MG63 (cell line): ENCODE measurements at regions not wholly inside any gene's neighbourhood (a gene's known extent, or its start where the extent isn't known, plus 50 kb on each side); places are given as distances from the start of the nearest gene placed in this dataset.

Experiments
- DNase-seq: peaks from one replicate; pipeline ENCODE4 v3.0.0-alpha.2; 2020
- H3K27me3 ChIP-seq: fragments of 250-450 bp; sonication (Bioruptor Pico); 2 replicates; pipeline ENCODE4 v1.5.1; 2020; ENCODE audit warnings: mild to moderate bottlenecking, moderate library complexity
- H3K36me3 ChIP-seq: fragments of 250-450 bp; sonication (Bioruptor Pico); 2 replicates; pipeline ENCODE4 v1.5.1; 2020; ENCODE audit warnings: mild to moderate bottlenecking, moderate library complexity
- H3K4me3 ChIP-seq: fragments of 250-450 bp; sonication (Bioruptor Pico); 2 replicates; pipeline ENCODE4 v1.5.1; 2020; ENCODE audit warnings: mild to moderate bottlenecking, moderate library complexity
- H3K9me3 ChIP-seq: fragments of 250-450 bp; sonication (Bioruptor Pico); 2 replicates; pipeline ENCODE4 v1.5.1; 2020; ENCODE audit warnings: mild to moderate bottlenecking, moderate library complexity

- Histone ChIP-seq H3K27me3 (no peaks in the 10 kb centered on the region), H3K36me3 (no peaks in the 10 kb centered on the region), H3K4me3 (no peak overlapping the region), H3K9me3 (peaks cover 3% of the 10 kb centered on the region; the same call in 1 of the 2 replicates)
- DNase-seq: no peak
Observed at GRCh38 chr19:28655054-28655453, 557.9 kb downstream of the UQCRFS1 start.

DNA sequence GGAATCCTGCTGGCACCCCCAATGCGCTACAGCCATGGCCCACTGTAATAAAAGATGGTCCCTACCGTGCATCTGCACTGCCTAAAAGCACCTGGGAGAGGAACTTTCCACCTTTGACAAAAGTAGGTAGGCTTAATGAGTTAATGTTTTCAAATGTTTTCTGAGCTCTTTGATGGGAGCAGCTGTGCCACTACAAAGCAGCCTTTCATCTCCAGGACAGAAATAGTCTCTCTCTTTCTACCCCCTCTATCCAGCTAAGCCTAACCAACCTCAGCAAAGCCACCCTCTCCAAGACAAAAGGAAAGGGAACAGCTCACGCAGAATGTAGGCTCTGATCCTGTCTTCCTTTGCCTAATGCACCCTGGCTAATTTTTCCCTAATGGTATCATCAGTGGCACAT is 560.2 kb downstream of the UQCRFS1 start:
- H3K9me3 ChIP-seq: no peaks in the 10 kb centered on the region
- no peak for DNase-seq

DNA sequence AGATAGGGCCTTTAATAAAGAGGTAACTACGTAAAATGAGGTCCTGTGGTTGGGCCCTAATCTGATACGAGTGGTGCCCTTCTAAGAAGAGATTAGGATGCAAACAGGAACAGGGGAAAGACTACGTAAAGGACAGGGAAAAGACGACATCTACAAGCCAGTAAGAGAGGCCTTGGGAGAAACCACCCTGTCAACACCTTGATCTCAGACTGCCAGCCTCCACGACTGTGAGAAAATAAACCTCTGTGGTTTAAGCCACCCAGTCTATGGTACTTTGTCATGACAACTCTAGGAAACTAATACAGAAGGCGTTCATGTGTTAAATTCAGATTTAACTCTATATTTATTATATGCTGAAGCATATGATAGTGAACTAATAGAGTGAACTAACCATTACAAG is 566.3 kb downstream of the UQCRFS1 start:
- H3K27me3 ChIP-seq: no peaks in the 10 kb centered on the region
- no peak for DNase-seq
- H3K9me3 ChIP-seq: no peaks in the 10 kb centered on the region
- H3K36me3 ChIP-seq: no peaks in the 10 kb centered on the region
- H3K4me3 ChIP-seq: no peak overlapping the region

More for the DNA sequence above, 560.2 kb downstream of the UQCRFS1 start:
- Histone ChIP-seq H3K4me3 (no peak overlapping the region), H3K27me3 (no peaks in the 10 kb centered on the region), H3K36me3 (no peaks in the 10 kb centered on the region)

DNA sequence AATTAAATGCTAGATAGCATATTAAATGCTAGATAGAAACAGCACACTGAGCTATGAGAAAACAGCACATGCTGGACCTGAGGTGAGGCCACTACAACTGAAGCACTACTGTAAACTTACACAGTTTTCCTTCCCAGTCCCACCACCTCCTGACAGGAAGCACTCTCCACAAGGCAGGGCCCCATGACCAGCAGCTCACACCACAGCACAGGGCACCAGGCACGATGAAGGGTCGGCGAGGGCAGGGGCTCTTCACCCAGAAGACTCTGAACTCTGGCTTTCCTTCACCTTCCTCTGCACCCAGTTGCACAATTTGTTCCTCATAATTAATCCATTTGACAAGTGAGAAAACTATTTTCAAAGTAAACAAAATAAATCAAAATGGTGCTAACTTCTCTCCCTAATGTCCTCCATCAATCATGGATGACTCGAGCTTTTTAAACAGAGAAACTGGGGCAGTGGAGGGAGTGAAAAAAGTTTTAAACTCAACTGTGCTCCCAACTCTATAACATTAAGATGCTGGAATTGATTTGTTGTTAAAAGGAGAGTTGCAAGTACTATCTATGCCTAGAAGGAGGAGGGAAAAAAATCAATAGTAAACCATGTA is 568.7 kb downstream of the UQCRFS1 start:
- Histone ChIP-seq H3K9me3 (no peaks in the 10 kb centered on the region), H3K36me3 (no peaks in the 10 kb centered on the region), H3K4me3 (no peak overlapping the region), H3K27me3 (no peaks in the 10 kb centered on the region)
- no peak for DNase-seq

- H3K9me3 ChIP-seq: no peaks in the 10 kb centered on the region
- H3K27me3 ChIP-seq: no peaks in the 10 kb centered on the region
- no peak for DNase-seq
- H3K4me3 ChIP-seq: no peak overlapping the region
- no peaks in the 10 kb centered on the region for H3K36me3 ChIP-seq
Observed at GRCh38 chr19:28642787-28643683, 569.9 kb downstream of the UQCRFS1 start.

DNA sequence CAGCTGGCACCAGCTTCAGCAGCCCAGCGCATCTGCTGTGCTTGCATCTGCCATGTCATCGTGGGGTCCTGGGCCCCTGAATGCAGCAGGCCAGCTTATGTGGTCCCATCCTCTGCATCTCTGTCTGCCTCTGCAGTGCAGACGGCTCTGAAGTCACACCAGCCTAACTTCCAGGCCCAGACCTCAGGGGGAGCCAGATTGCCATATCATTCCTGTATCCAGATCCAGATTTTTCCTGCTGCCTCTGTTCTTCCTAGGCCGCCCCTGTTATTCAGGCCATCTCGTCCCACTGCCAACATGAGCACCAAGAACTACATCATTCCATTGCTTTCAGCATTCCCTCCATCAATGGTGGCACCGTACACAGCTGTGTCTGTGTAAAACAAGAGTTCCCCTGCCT is 571.6 kb downstream of the UQCRFS1 start:
- no peaks in the 10 kb centered on the region for H3K36me3 ChIP-seq
- H3K27me3 ChIP-seq: no peaks in the 10 kb centered on the region
- no peak for DNase-seq
- no peak overlapping the region for H3K4me3 ChIP-seq
- H3K9me3 ChIP-seq: no peaks in the 10 kb centered on the region

DNA sequence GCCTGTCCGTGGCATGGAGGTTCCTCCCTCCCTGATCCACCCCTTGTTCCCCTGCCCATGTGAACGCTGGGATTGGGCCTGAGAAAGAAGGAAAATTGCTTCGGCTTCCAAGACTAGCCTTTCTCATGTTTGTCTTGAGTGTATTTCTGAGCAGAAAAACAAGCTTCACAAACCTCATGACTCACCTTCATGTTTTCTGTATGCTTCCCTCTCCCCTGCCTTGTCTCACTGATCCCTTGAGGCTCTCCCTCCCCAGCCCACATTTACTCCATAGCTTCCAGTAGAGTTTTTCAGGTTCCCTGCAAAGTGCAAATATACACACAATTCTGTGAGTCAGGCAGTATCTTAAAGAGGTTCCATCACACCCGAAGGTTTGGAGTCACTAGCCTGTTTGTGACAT is 572.4 kb downstream of the UQCRFS1 start:
- Histone ChIP-seq H3K9me3 (no peaks in the 10 kb centered on the region), H3K4me3 (no peak overlapping the region), H3K27me3 (no peaks in the 10 kb centered on the region), H3K36me3 (no peaks in the 10 kb centered on the region)
- no peak for DNase-seq

DNA sequence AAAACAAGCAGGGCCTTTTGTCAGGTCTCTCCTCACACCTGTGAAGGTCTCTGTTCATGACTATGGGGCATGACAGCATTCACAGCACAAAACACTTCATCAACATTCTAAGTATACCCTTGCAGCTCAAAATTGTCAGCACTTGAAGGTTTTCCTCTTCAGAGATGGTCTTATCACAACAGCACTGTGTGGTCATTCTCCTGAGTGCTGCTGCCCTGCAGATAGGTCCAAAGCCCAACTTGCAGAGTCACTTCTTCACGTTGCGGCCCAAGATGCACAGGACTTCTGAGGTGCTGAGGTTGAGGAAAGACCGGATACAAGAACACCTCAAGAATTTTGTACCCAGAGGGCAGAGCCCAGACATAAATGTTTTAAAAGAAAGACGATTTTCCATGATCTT is 574.5 kb downstream of the UQCRFS1 start:
- Histone ChIP-seq H3K36me3 (no peaks in the 10 kb centered on the region), H3K9me3 (no peaks in the 10 kb centered on the region), H3K4me3 (no peak overlapping the region), H3K27me3 (no peaks in the 10 kb centered on the region)
- no peak for DNase-seq

- Histone ChIP-seq H3K9me3 (no peaks in the 10 kb centered on the region), H3K36me3 (no peaks in the 10 kb centered on the region), H3K27me3 (no peaks in the 10 kb centered on the region), H3K4me3 (no peak overlapping the region)
- DNase-seq: no peak
Observed at GRCh38 chr19:28636706-28637105, 576.2 kb downstream of the UQCRFS1 start.

DNA sequence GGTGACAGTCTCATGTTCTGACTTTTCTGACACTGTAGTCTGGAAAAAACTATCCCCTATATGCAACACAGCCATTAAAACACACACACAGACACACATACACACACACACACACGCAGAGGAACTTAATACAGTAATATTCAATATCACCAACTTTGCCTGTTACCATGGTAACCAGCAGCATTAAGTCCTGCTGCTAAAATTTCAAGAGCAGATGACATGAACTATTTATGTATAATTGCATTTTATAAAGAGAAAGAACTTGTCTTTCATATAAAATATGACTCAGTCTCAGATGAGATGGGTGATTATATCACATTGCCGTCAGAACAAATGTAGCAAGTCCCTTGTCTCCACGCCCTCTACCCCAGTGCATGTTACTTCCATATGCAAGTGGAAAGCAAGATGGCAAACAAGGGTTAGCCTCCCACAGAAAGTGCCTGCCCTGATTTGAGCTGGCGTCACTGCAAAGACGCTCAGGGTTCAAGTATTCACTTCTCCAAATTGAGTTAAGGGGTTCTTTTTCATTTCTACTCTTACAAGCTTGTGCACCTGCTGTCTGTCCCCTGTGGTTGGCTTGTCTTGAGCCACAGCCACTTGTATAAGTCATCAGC is 576.8 kb downstream of the UQCRFS1 start:
- DNase-seq: no peak
- Histone ChIP-seq H3K4me3 (no peak overlapping the region), H3K9me3 (no peaks in the 10 kb centered on the region), H3K36me3 (no peaks in the 10 kb centered on the region), H3K27me3 (no peaks in the 10 kb centered on the region)

- no peak for DNase-seq
- H3K27me3 ChIP-seq: no peaks in the 10 kb centered on the region
- H3K36me3 ChIP-seq: no peaks in the 10 kb centered on the region
Observed at GRCh38 chr19:28634837-28635236, 578.1 kb downstream of the UQCRFS1 start.

DNA sequence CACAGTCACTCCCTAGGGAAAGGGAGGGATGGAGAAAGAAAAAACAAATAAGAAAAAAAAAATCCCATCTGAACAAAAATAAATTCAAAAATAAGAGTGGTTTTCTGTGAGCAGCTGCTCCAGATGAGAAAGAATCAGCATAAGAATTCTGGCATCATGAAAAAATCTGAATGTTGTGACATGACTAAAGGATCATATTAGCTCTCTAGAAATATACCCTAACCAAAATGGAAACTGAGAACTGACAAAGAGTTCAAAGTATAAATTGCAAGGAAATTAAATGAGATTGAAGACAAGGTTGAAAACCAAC is 579.0 kb downstream of the UQCRFS1 start:
- no peaks in the 10 kb centered on the region for H3K36me3 ChIP-seq
- no peak overlapping the region for H3K4me3 ChIP-seq
- H3K27me3 ChIP-seq: no peaks in the 10 kb centered on the region
- 0 out of 2 replicates have a peak, but pooled peaks cover 3% of the 10 kb centered on the region for H3K9me3 ChIP-seq
- DNase-seq: no peak

More at GRCh38 chr19:28634837-28635236, 578.1 kb downstream of the UQCRFS1 start:
- Histone ChIP-seq H3K9me3 (0 out of 2 replicates have a peak, but pooled peaks cover under 1% of the 10 kb centered on the region), H3K4me3 (no peak overlapping the region)

DNA sequence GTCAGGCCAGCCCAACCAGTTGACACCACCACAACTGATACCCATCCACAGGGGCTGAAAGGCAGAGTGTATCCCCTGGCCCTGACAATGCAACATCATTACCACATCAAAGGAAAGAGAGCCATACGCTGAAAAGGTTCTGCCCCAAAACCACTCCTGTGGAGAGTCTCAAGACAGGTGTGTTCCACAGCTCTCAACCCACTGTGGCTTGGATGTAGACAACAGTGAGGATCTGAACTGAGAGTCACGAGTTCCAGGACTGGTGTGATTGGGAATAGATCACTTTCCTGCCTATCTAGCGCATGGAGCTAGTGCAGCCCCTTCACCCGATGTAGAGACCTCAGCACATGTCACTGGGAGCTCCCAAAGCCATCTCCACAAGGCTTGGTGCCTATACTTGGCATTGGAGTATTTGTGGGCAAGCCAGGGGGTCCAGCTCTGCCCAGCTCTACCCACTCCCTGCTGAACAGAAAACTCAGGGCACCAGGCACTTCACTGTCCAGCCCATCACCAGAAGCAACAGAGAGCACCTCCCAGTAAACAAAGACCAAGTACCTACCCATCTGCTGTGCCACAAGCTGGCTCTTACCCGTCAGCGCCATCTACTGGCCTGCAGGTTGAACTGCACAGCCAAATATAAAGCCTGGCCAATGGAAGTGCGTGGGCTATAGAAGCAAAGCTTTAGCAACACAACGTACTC is 579.5 kb downstream of the UQCRFS1 start:
- H3K36me3 ChIP-seq: no peaks in the 10 kb centered on the region
- H3K4me3 ChIP-seq: no peak overlapping the region
- H3K9me3 ChIP-seq: 0 out of 2 replicates have a peak, but pooled peaks cover 3% of the 10 kb centered on the region
- DNase-seq: peak; percentile 33
- H3K27me3 ChIP-seq: no peaks in the 10 kb centered on the region

DNA sequence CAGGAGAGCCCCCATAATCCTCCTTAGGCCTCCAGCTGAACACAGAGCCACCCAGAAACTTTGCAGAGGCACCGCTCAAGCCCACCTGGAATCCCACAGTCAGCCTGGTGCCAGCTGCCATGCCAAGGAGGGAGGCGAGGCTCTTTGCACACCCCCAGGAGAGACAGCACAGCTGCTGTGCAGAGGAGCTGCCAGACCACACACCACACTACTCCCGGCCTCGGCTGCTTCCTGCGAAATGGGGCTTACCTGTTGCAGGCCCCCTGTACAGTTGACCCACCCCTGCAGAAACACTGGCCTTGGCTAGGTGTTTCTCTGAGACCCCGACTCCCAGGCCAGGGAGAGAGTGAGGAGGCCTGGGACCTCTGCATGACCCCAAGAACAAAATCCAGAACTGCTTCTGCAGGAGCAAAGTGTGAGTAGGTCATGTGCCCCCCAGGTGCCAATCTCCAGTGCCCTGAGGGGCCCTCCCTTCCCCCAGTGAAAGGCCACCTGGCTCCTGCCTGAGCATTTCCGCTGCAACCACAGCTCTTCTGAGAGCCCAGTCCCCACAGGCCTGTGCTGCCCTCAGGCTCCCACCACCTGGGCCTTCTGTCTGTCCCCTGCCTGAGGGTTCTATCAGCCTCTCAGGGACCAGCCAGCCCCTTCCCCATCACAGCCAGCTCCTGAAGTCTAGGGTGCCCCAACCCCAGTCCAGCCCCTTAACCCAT is 580.4 kb downstream of the UQCRFS1 start:
- H3K36me3 ChIP-seq: no peaks in the 10 kb centered on the region
- peaks cover 8% of the 10 kb centered on the region for H3K9me3 ChIP-seq

GRCh38 chr19:28631961-28632360 is 581.0 kb downstream of the UQCRFS1 start:
- DNase-seq: no peak
- H3K27me3 ChIP-seq: no peaks in the 10 kb centered on the region
- no peak overlapping the region for H3K4me3 ChIP-seq
- peaks cover 8% of the 10 kb centered on the region for H3K9me3 ChIP-seq
- H3K36me3 ChIP-seq: no peaks in the 10 kb centered on the region

More for the DNA sequence above, 580.4 kb downstream of the UQCRFS1 start:
- Histone ChIP-seq H3K4me3 (no peak overlapping the region), H3K27me3 (no peaks in the 10 kb centered on the region)
- no peak for DNase-seq

- DNase-seq: no peak
Observed at GRCh38 chr19:28627669-28628068, 585.3 kb downstream of the UQCRFS1 start.

More at GRCh38 chr19:28627669-28628068, 585.3 kb downstream of the UQCRFS1 start:
- peaks cover 8% of the 10 kb centered on the region for H3K9me3 ChIP-seq
- H3K4me3 ChIP-seq: no peak overlapping the region
- no peaks in the 10 kb centered on the region for H3K27me3 ChIP-seq
- no peaks in the 10 kb centered on the region for H3K36me3 ChIP-seq
